ENCODE measurements at regions not wholly inside any gene's neighbourhood (a gene's known extent, or its start where the extent isn't known, plus 50 kb on each side); places are given as distances from the start of the nearest gene placed in this dataset.

DNA sequence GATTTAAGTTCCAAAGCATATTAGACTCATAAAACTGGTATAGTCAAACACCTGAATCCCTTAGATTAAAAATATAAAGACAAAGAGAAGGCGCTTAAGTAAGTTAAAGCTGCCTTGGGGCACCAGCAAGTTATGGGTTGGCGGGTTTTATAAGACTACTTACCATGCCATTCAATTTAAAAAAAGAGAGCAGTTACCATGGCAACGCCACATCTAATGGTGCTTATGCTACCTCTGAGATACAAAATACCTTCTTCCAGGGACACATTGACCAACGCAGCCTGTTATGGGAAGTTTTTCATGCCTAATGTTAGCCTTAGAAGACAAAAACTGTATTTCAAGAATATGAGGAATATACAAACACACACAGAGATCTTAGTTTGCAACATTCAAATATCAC is 713.6 kb downstream of the RNF144B start:
- no peaks in the 10 kb centered on the region for H3K9me3 ChIP-seq (replicated peaks; ENCODE audit: control insufficient read depth, low read depth, low read length)
- H3K4me3 ChIP-seq (ENCODE audit: low read length) = no peak overlapping the region
- DNase-seq = no peak
- H3K27ac ChIP-seq (ENCODE audit: low read length) = no peak overlapping the region
- H3K27me3 ChIP-seq (ENCODE audit: control insufficient read depth, insufficient read depth, low read length) = no peaks in the 10 kb centered on the region
- H3K36me3 ChIP-seq (ENCODE audit: control insufficient read depth, insufficient read depth, low read length) = no peaks in the 10 kb centered on the region
- no CpG with 5 or more reads among the region's 4 CpGs for WGBS (ENCODE audit: insufficient coverage)
- no peaks in the 10 kb centered on the region for H3K4me1 ChIP-seq (ENCODE audit: control insufficient read depth, insufficient read depth, low read length)

DNA sequence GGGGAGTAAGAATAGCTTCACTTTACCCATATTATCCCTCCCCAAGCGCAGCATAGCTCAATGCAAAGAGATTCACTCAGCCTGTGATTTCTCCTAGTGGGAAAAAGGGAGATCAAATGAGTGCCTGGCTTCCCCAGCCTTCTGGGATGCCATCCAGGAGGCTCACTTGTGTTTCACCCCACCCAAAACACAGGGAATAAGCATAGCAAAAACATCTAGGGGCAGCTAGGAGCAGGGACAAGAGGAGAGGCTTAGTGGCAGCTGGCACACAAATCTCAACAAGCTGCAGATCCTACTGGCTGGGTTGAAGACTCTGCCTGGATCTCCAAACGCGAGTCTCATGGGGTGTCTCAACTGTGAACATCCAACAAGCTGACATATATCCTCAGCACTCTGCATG is 715.8 kb downstream of the RNF144B start:
- WGBS (ENCODE audit: insufficient coverage) = 47% methylated on average over 2 of the region's 3 CpGs
- peaks cover 2% of the 10 kb centered on the region for H3K9me3 ChIP-seq (replicated peaks; ENCODE audit: control insufficient read depth, low read depth, low read length)
- DNase-seq = peak; percentile 52

DNA sequence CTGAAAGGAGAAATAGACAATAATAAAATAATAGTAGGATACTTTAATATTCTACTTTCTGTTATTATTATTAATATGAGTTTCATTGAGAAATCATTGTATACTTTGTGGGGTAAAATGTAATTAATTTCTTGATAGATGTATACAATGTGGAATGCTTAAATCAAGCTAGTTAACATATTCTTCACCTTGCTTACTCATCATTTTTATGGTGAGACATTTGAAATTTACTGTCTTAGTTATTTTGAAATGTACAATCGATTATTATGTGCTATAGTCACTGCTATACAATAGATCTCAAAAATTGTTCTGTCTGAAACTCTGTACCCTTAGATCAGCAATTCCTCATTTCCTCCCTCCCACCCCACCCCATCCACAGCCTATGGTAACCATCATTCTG is 720.3 kb downstream of the RNF144B start:
- Histone ChIP-seq H3K4me3 (ENCODE audit: low read length) (no peak overlapping the region), H3K36me3 (ENCODE audit: control insufficient read depth, insufficient read depth, low read length) (no peaks in the 10 kb centered on the region), H3K27me3 (ENCODE audit: control insufficient read depth, insufficient read depth, low read length) (no peaks in the 10 kb centered on the region), H3K27ac (ENCODE audit: low read length) (no peak overlapping the region), H3K9me3 (replicated peaks; ENCODE audit: control insufficient read depth, low read depth, low read length) (peaks cover 2% of the 10 kb centered on the region), H3K4me1 (ENCODE audit: control insufficient read depth, insufficient read depth, low read length) (no peaks in the 10 kb centered on the region)
- no CpG with 5 or more reads among the region's 1 CpG for WGBS (ENCODE audit: insufficient coverage)
- no peak for DNase-seq

More for the DNA sequence above, 715.8 kb downstream of the RNF144B start:
- Histone ChIP-seq H3K27ac (ENCODE audit: low read length) (no peak overlapping the region), H3K27me3 (ENCODE audit: control insufficient read depth, insufficient read depth, low read length) (no peaks in the 10 kb centered on the region), H3K36me3 (ENCODE audit: control insufficient read depth, insufficient read depth, low read length) (no peaks in the 10 kb centered on the region), H3K4me1 (ENCODE audit: control insufficient read depth, insufficient read depth, low read length) (no peaks in the 10 kb centered on the region), H3K4me3 (ENCODE audit: low read length) (no peak overlapping the region)

DNA sequence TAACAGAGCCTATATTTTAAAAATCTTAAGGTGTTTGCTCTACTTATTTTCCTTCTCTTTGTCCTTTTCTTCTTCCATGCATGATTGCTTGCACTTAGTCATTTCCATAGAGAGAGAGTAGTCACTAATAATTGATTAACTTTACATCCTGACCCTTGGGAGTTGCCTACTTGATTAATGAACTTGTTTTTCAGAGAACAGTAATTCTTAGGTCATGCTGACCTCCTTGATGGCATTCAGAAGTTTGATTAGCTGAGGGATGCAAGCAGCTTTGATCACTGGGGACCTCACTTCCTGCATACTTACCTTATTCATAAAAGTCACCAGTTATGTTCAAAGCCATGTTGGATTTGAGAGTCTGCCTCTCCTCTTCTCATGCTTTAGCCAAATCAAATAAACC is 715.6 kb upstream of the ID4 start:
- H3K4me3 ChIP-seq (ENCODE audit: low read length) = no peak overlapping the region
- H3K36me3 ChIP-seq (ENCODE audit: control insufficient read depth, insufficient read depth, low read length) = no peaks in the 10 kb centered on the region
- DNase-seq = no peak
- no peaks in the 10 kb centered on the region for H3K27me3 ChIP-seq (ENCODE audit: control insufficient read depth, insufficient read depth, low read length)
- no peaks in the 10 kb centered on the region for H3K9me3 ChIP-seq (replicated peaks; ENCODE audit: control insufficient read depth, low read depth, low read length)
- H3K27ac ChIP-seq (ENCODE audit: low read length) = no peak overlapping the region
- no peaks in the 10 kb centered on the region for H3K4me1 ChIP-seq (ENCODE audit: control insufficient read depth, insufficient read depth, low read length)

DNA sequence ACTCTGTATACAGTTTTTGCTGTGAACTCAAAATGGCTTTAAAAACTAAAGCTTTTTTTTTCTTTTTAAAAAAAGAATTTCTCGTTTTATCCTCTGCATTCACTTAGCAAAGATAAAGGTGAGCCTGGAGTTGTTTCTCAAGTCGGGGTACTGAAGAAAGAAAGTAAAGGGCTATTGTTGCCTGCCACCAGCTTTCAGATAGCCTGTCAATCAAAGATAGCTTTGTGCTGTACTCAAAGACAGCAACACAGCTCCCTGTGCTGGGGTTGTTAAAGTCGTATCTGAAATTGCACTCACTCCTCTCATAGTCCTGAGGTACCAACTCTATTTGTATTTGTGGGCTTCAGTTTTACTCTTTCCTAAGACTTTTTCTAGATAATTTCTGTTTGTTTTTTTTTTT is 710.1 kb upstream of the ID4 start:
- H3K27ac ChIP-seq (ENCODE audit: low read length) = no peak overlapping the region
- H3K9me3 ChIP-seq (replicated peaks; ENCODE audit: control insufficient read depth, low read depth, low read length) = no peaks in the 10 kb centered on the region
- no peak overlapping the region for H3K4me3 ChIP-seq (ENCODE audit: low read length)
- no peaks in the 10 kb centered on the region for H3K27me3 ChIP-seq (ENCODE audit: control insufficient read depth, insufficient read depth, low read length)
- no CpG with 5 or more reads among the region's 3 CpGs for WGBS (ENCODE audit: insufficient coverage)
- H3K36me3 ChIP-seq (ENCODE audit: control insufficient read depth, insufficient read depth, low read length) = no peaks in the 10 kb centered on the region
- DNase-seq = no peak
- H3K4me1 ChIP-seq (ENCODE audit: control insufficient read depth, insufficient read depth, low read length) = no peaks in the 10 kb centered on the region

DNA sequence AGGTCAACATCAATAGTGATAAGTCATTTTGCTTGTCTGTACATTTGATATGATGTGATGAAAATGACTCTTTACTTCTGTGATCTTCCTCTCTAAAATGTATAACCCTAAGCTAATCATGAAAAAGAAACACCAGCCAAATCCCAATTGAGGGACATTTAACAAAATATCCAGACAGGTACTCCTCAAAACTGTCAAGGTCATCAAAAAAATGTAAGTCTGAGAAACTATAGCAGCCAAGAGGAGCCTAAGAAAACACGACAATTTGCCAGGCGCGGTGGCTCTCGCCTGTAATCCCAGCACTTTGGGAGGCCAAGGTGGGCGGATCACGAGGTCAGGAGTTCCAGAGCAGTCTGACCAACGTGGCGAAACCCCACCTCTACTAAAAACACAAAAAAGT is 708.5 kb upstream of the ID4 start:
- Histone ChIP-seq H3K4me1 (ENCODE audit: control insufficient read depth, insufficient read depth, low read length) (no peaks in the 10 kb centered on the region), H3K27ac (ENCODE audit: low read length) (no peak overlapping the region), H3K27me3 (ENCODE audit: control insufficient read depth, insufficient read depth, low read length) (no peaks in the 10 kb centered on the region), H3K4me3 (ENCODE audit: low read length) (no peak overlapping the region), H3K36me3 (ENCODE audit: control insufficient read depth, insufficient read depth, low read length) (no peaks in the 10 kb centered on the region), H3K9me3 (replicated peaks; ENCODE audit: control insufficient read depth, low read depth, low read length) (no peaks in the 10 kb centered on the region)
- no peak for DNase-seq
- WGBS (ENCODE audit: insufficient coverage) = 88% methylated on average over 4 of the region's 8 CpGs

DNA sequence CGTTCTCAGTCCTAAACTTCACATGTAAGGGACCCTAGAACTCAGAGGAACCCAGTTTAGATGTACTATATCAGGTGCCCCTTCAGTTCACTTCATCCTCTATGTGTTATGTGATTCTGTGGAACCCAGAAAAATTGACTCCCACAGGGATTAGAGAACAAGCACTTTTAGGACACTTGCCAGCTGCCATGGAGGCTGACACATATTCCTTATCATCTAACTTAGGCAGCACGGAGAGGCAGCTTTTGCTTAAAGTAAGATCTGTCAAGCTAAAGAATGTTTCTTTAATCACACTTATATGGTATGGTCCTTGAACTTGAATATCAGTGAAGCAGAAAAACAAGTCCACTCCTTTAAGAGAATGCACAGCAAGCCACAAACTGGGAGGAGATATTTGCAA is 701.5 kb upstream of the ID4 start:
- Histone ChIP-seq H3K27me3 (ENCODE audit: control insufficient read depth, insufficient read depth, low read length) (no peaks in the 10 kb centered on the region), H3K9me3 (replicated peaks; ENCODE audit: control insufficient read depth, low read depth, low read length) (no peaks in the 10 kb centered on the region), H3K36me3 (ENCODE audit: control insufficient read depth, insufficient read depth, low read length) (no peaks in the 10 kb centered on the region), H3K4me3 (ENCODE audit: low read length) (no peak overlapping the region), H3K27ac (ENCODE audit: low read length) (no peak overlapping the region), H3K4me1 (ENCODE audit: control insufficient read depth, insufficient read depth, low read length) (no peaks in the 10 kb centered on the region)
- no peak for DNase-seq
- WGBS (ENCODE audit: insufficient coverage) = no CpG with 5 or more reads among the region's 2 CpGs

DNA sequence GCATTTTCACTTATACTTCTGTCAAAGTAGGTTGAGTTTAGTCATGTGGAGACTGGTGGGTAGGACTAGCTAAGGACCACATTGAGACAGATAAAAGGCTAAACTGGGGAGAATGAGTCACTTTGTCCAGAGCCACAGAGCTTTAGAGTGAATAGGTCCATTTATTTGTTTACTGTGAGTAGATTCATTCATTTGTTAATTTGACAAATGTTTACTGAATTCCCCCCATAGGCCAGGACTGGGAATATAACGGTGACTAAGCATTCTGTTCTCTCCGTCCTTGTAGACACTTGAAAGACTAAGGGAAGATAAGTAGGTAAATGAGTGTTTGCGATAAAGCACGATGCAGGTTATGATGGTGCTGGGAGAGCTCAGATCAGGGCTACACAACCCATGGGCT is 699.7 kb upstream of the ID4 start:
- Histone ChIP-seq H3K27ac (ENCODE audit: low read length) (no peak overlapping the region), H3K9me3 (replicated peaks; ENCODE audit: control insufficient read depth, low read depth, low read length) (no peaks in the 10 kb centered on the region), H3K4me3 (ENCODE audit: low read length) (no peak overlapping the region), H3K27me3 (ENCODE audit: control insufficient read depth, insufficient read depth, low read length) (no peaks in the 10 kb centered on the region), H3K4me1 (ENCODE audit: control insufficient read depth, insufficient read depth, low read length) (no peaks in the 10 kb centered on the region), H3K36me3 (ENCODE audit: control insufficient read depth, insufficient read depth, low read length) (no peaks in the 10 kb centered on the region)
- no peak for DNase-seq
- WGBS (ENCODE audit: insufficient coverage) = 92% methylated on average over 4 of the region's 4 CpGs

DNA sequence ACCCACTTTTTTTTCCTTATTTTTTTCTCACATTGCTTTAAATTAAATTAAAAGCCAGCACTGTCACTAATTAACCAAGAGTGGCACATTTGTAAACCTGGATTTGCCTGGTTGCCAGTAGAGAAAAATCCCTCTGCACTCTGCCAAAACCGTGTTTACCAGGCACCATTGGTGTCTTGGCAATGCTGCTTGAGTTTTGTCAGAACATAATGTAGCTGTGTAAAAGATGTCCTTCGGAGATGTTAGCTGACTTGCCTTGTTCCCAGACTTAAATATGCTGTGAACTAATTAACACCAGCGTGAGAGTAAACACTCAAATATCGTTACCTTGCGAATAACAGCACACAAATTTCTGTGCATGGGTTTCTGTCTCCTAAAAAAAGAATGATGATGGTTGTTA is 694.9 kb upstream of the ID4 start:
- WGBS (ENCODE audit: insufficient coverage) = no CpG with 5 or more reads among the region's 5 CpGs
- Histone ChIP-seq H3K4me1 (ENCODE audit: control insufficient read depth, insufficient read depth, low read length) (no peaks in the 10 kb centered on the region), H3K4me3 (ENCODE audit: low read length) (no peak overlapping the region), H3K27me3 (ENCODE audit: control insufficient read depth, insufficient read depth, low read length) (no peaks in the 10 kb centered on the region), H3K36me3 (ENCODE audit: control insufficient read depth, insufficient read depth, low read length) (no peaks in the 10 kb centered on the region), H3K27ac (ENCODE audit: low read length) (no peak overlapping the region), H3K9me3 (replicated peaks; ENCODE audit: control insufficient read depth, low read depth, low read length) (no peaks in the 10 kb centered on the region)
- no peak for DNase-seq

DNA sequence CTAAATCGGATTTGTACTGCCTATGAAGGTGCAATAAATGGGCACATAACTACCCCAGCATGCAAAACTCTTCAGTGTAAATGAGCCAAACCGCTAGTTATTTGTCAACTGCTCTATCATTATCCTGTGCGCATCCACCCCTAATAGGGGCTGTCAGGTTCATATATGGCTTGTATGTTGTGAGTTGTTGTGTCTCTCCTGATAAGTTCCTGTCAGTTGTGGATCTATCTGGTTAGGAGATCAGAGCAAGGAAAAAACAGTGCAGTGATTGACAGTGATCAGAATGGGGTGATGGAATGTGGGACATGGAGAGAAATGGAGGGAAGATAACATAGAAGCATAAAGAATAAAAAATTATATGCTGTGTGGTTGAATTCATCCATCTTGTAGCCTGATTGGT is 686.9 kb upstream of the ID4 start:
- Histone ChIP-seq H3K9me3 (replicated peaks; ENCODE audit: control insufficient read depth, low read depth, low read length) (no peaks in the 10 kb centered on the region), H3K27me3 (ENCODE audit: control insufficient read depth, insufficient read depth, low read length) (no peaks in the 10 kb centered on the region), H3K36me3 (ENCODE audit: control insufficient read depth, insufficient read depth, low read length) (no peaks in the 10 kb centered on the region), H3K4me3 (ENCODE audit: low read length) (no peak overlapping the region), H3K27ac (ENCODE audit: low read length) (no peak overlapping the region), H3K4me1 (ENCODE audit: control insufficient read depth, insufficient read depth, low read length) (peaks cover 9% of the 10 kb centered on the region)
- no CpG with 5 or more reads among the region's 3 CpGs for WGBS (ENCODE audit: insufficient coverage)
- no peak for DNase-seq

DNA sequence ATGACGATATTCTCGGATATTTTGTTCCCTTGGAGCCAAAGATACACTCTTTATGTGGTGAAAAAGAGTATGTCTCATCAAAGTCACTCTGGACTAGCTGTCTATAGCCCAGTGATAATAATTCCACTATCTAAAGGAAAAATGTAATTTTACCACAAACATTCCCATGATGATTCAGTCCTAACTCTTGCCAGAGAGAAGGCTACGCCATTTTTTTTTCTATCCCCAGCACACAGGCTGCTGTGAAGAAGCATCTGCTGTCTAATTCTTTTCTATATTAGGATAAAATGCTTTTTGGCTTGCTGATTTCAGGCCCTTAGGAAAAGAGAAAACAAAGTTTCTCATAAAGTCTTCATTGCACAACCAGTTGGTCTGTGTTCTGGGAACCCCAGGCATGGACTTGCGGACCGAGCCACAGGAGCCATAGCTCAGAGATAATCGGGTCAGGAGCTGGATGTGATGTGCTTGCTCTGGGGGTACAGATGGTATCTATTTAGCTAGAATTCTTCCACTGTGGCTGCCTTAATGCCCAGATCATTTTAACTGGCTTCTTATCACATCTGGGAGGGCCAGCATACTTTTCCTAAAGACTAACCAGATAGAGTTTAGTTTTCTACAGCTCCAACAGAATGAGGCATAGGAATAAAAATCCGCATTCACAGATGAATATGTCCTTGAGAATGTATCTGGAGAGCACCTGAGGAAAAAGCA is 683.7 kb upstream of the ID4 start:
- no peaks in the 10 kb centered on the region for H3K36me3 ChIP-seq (ENCODE audit: control insufficient read depth, insufficient read depth, low read length)

More for the DNA sequence above, 683.7 kb upstream of the ID4 start:
- DNase-seq = peak; percentile 87
- Histone ChIP-seq H3K27ac (ENCODE audit: low read length) (peak overlapping the region; percentile 65), H3K4me1 (ENCODE audit: control insufficient read depth, insufficient read depth, low read length) (peaks cover 9% of the 10 kb centered on the region), H3K27me3 (ENCODE audit: control insufficient read depth, insufficient read depth, low read length) (no peaks in the 10 kb centered on the region), H3K9me3 (replicated peaks; ENCODE audit: control insufficient read depth, low read depth, low read length) (no peaks in the 10 kb centered on the region), H3K4me3 (ENCODE audit: low read length) (no peak overlapping the region)
- 30% methylated on average over 2 of the region's 7 CpGs for WGBS (ENCODE audit: insufficient coverage)
